ENCODE measurements at regions not wholly inside any gene's neighbourhood (a gene's known extent, or its start where the extent isn't known, plus 50 kb on each side); places are given as distances from the start of the nearest gene placed in this dataset.

DNA sequence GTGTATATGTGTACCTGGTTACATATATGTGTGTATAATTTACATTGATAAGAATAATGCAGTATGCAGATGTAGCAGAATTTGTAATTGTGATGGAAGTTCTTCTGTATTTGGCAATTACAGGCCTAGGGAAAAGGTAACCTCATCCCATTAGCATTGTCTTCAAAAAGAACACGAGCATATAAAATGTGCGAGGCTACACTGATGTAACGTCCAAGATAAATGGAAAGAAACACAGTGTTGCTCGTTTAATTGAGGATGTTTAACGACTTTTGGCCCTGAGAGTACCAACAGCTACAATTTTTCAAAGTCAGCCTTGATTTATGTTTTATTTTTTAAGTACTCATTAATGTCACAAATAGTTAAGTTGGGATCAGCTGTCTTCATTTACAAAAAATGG, 703.5 kb upstream of the RBFOX1 start:
- TF ChIP-seq POLR2AphosphoS5 (IDR thresholded peaks at IDR 0.05; ENCODE audit: insufficient read depth, low read depth, low read length): no peak
- TF ChIP-seq POLR2A (IDR thresholded peaks at IDR 0.05; ENCODE audit: low read depth, low read length): no peak
- TF ChIP-seq, protein P1, sequence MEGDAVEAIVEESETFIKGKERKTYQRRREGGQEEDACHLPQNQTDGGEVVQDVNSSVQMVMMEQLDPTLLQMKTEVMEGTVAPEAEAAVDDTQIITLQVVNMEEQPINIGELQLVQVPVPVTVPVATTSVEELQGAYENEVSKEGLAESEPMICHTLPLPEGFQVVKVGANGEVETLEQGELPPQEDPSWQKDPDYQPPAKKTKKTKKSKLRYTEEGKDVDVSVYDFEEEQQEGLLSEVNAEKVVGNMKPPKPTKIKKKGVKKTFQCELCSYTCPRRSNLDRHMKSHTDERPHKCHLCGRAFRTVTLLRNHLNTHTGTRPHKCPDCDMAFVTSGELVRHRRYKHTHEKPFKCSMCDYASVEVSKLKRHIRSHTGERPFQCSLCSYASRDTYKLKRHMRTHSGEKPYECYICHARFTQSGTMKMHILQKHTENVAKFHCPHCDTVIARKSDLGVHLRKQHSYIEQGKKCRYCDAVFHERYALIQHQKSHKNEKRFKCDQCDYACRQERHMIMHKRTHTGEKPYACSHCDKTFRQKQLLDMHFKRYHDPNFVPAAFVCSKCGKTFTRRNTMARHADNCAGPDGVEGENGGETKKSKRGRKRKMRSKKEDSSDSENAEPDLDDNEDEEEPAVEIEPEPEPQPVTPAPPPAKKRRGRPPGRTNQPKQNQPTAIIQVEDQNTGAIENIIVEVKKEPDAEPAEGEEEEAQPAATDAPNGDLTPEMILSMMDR (IDR thresholded peaks at IDR 0.05; ENCODE audit: extremely low read depth in 1 of 2, insufficient read depth in 1 of 2, low read depth in 1 of 2, low read length in 2 of 2): no peak
